Pons (tissue), 1 donor: ENCODE measurements at regions not wholly inside any gene's neighbourhood (a gene's known extent, or its start where the extent isn't known, plus 50 kb on each side); places are given as distances from the start of the nearest gene placed in this dataset.

Experiments
- DNase-seq: peaks from one replicate; pipeline ENCODE4 v3.0.0-alpha.2; 2016; ENCODE audit warnings: low spot score

GRCh38 chr2:66721776-66722175 is 286.9 kb downstream of the MEIS1 start:
- no peak for DNase-seq

GRCh38 chr2:66724241-66724640 is 289.3 kb downstream of the MEIS1 start:
- no peak for DNase-seq

- no peak for DNase-seq
These were observed 294.7 kb downstream of the MEIS1 start for GRCh38 chr2:66729416-66730330.

- no peak for DNase-seq
These were observed 295.5 kb downstream of the MEIS1 start for GRCh38 chr2:66730441-66730840.

- DNase-seq: no peak
These were observed 298.6 kb downstream of the MEIS1 start for GRCh38 chr2:66733364-66733999.

GRCh38 chr2:66748939-66749338 is 314.0 kb downstream of the MEIS1 start:
- DNase-seq: no peak

GRCh38 chr2:66749566-66749965 is 314.6 kb downstream of the MEIS1 start:
- DNase-seq: no peak

GRCh38 chr2:66753257-66753656 is 318.3 kb downstream of the MEIS1 start:
- no peak for DNase-seq

GRCh38 chr2:66753660-66754059 is 318.7 kb downstream of the MEIS1 start:
- DNase-seq: no peak

- no peak for DNase-seq
These were observed 321.0 kb downstream of the MEIS1 start for GRCh38 chr2:66755974-66756373.

GRCh38 chr2:66761826-66762225 is 326.9 kb downstream of the MEIS1 start:
- DNase-seq: no peak

- DNase-seq: no peak
These were observed 327.8 kb downstream of the MEIS1 start for GRCh38 chr2:66762761-66763160.

GRCh38 chr2:66766582-66766981 is 331.7 kb downstream of the MEIS1 start:
- DNase-seq: no peak

GRCh38 chr2:66771359-66771976 is 336.5 kb downstream of the MEIS1 start:
- DNase-seq: no peak

- no peak for DNase-seq
These were observed 337.7 kb downstream of the MEIS1 start for GRCh38 chr2:66772618-66773017.

- no peak for DNase-seq
These were observed 341.0 kb downstream of the MEIS1 start for GRCh38 chr2:66775730-66776422.

- no peak for DNase-seq
These were observed 346.9 kb downstream of the MEIS1 start for GRCh38 chr2:66781804-66782203.

GRCh38 chr2:66782780-66783361 is 347.9 kb downstream of the MEIS1 start:
- DNase-seq: no peak

GRCh38 chr2:66789741-66790140 is 354.8 kb downstream of the MEIS1 start:
- DNase-seq: no peak

GRCh38 chr2:66790651-66791181 is 355.8 kb downstream of the MEIS1 start:
- DNase-seq: no peak

GRCh38 chr2:66794070-66794469 is 359.1 kb downstream of the MEIS1 start:
- DNase-seq: no peak

GRCh38 chr2:66794551-66794950 is 359.6 kb downstream of the MEIS1 start:
- no peak for DNase-seq
